ENCODE measurements at regions not wholly inside any gene's neighbourhood (a gene's known extent, or its start where the extent isn't known, plus 50 kb on each side); places are given as distances from the start of the nearest gene placed in this dataset.

DNA sequence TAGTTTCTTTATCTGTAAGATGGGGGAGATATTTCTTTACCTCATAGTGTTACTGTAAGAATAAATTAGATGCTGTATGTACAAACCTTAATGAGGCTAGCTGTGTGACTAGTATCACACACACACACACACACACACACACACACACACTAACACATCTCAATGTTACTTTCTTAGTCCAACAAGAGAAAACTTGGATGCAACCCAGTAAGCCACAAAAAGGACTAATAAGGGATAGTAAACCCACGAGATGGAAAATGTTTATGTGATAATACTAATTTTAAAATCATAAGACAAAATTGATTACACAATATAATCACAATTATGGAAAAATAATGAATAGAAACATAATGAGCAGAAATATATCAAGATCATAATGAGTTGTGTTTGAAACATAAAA lies 437.7 kb upstream of the ZNF507 start:
- H3K27ac ChIP-seq (ENCODE audit: insufficient read depth, low read length) = no peak overlapping the region
- no peak overlapping the region for H2BK15ac ChIP-seq (ENCODE audit: low read depth, low read length)

More for the DNA sequence above, 437.7 kb upstream of the ZNF507 start:
- Histone ChIP-seq H3K23ac (ENCODE audit: low read depth, low read length) (no peak overlapping the region), H4K91ac (ENCODE audit: insufficient read depth, low read depth, low read length) (no peak overlapping the region), H4K20me1 (ENCODE audit: insufficient read depth, low read length) (no peaks in the 10 kb centered on the region), H2BK20ac (ENCODE audit: low read depth, low read length) (no peak overlapping the region), H3K4me1 (ENCODE audit: control insufficient read depth, insufficient read depth, low read length) (no peaks in the 10 kb centered on the region), H3K4me3 (ENCODE audit: insufficient read depth, low read depth, low read length) (no peak overlapping the region), H2BK120ac (ENCODE audit: low read depth, low read length) (no peak overlapping the region), H3K18ac (ENCODE audit: low read depth, low read length) (no peak overlapping the region), H3K9me3 (ENCODE audit: control insufficient read depth, insufficient read depth, low read length) (peaks cover 2% of the 10 kb centered on the region; the same call in 1 of the 2 replicates), H3K4me2 (ENCODE audit: low read depth, low read length) (no peak overlapping the region), H3K9me1 (ENCODE audit: insufficient read depth, low read length) (no peaks in the 10 kb centered on the region), H3K79me1 (ENCODE audit: low read depth in 1 of 2, low read length in 2 of 2) (no peaks in the 10 kb centered on the region), H3K14ac (replicated peaks; ENCODE audit: low read depth, low read length) (no peak overlapping the region), H4K5ac (ENCODE audit: low read depth, low read length) (no peak overlapping the region), H3K36me3 (ENCODE audit: control insufficient read depth, insufficient read depth, low read length) (no peaks in the 10 kb centered on the region), H3K56ac (ENCODE audit: extremely low read depth, insufficient read depth, low read length) (no peak overlapping the region), H3K9ac (ENCODE audit: low read depth, low read length) (no peak overlapping the region), H2AFZ (replicated peaks; ENCODE audit: low read length, poor library complexity) (no peak overlapping the region), H3K4ac (ENCODE audit: low read depth, low read length) (no peak overlapping the region), H2AK5ac (ENCODE audit: low read depth, low read length) (no peak overlapping the region), H2BK5ac (ENCODE audit: low read depth, low read length, poor library complexity, severe bottlenecking) (no peak overlapping the region), H4K8ac (ENCODE audit: low read depth in 2 of 2, low read length in 2 of 2) (no peak overlapping the region), H3K27me3 (ENCODE audit: control insufficient read depth, insufficient read depth, low read length) (no peaks in the 10 kb centered on the region), H2AK9ac (replicated peaks; ENCODE audit: low read depth, low read length, poor library complexity) (no peak overlapping the region)
- in situ Hi-C loops (cut with MboI; ENCODE audit: low sequenced_read_pairs) = no loop called here
- intact Hi-C loops (cut with micrococcal nuclease) = no loop called here
- no TSS peak for BruUV-seq (replicated peaks)
- DNase-seq (no peak), ATAC-seq (ENCODE audit: low read depth) (no peak)
- ChIA-PET CTCF (no interaction called here), POLR2A (ENCODE audit: unreplicated experiment) (no interaction called here)
- dilution Hi-C loops (cut with HindIII; ENCODE audit: low sequenced_read_pairs, unreplicated experiment) = no loop called here
- TF ChIP-seq, protein P1, sequence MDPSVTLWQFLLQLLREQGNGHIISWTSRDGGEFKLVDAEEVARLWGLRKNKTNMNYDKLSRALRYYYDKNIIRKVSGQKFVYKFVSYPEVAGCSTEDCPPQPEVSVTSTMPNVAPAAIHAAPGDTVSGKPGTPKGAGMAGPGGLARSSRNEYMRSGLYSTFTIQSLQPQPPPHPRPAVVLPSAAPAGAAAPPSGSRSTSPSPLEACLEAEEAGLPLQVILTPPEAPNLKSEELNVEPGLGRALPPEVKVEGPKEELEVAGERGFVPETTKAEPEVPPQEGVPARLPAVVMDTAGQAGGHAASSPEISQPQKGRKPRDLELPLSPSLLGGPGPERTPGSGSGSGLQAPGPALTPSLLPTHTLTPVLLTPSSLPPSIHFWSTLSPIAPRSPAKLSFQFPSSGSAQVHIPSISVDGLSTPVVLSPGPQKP (IDR thresholded peaks at IDR 0.05; ENCODE audit: borderline replicate concordance, low read depth, low read length) = no peak
- TF ChIP-seq RFX5 (IDR thresholded peaks at IDR 0.05; ENCODE audit: low read depth, low read length) = no peak
- no peak for TF ChIP-seq SMC3 (IDR thresholded peaks at IDR 0.05; ENCODE audit: low read depth, low read length)
- TF ChIP-seq CHD1 (IDR thresholded peaks at IDR 0.05; ENCODE audit: low read depth, low read length) = no peak
- TF ChIP-seq MAFK (IDR thresholded peaks at IDR 0.05; ENCODE audit: low read depth, low read length) = no peak
- TF ChIP-seq POLR2A (IDR thresholded peaks at IDR 0.05; ENCODE audit: low read depth, low read length) = no peak
- no CpG with 5 or more reads among the region's 1 CpG for WGBS, 2 experiments (ENCODE audit: extremely low coverage in 2 of 2, insufficient read length in 1 of 2)

All from IMR-90 (cell line).